ENCODE measurements at regions not wholly inside any gene's neighbourhood (a gene's known extent, or its start where the extent isn't known, plus 50 kb on each side); places are given as distances from the start of the nearest gene placed in this dataset.

GRCh38 chr12:58593557-58594304 lies 326.6 kb downstream of the LRIG3 start:
- TF ChIP-seq CTCF (conservative IDR thresholded peaks at IDR 0.05), result no peak
- TF ChIP-seq ZFX (IDR thresholded peaks at IDR 0.05), result no peak

Measured in C4-2B (cell line).